ENCODE measurements at regions not wholly inside any gene's neighbourhood (a gene's known extent, or its start where the extent isn't known, plus 50 kb on each side); places are given as distances from the start of the nearest gene placed in this dataset.

- TF ChIP-seq, protein P1, sequence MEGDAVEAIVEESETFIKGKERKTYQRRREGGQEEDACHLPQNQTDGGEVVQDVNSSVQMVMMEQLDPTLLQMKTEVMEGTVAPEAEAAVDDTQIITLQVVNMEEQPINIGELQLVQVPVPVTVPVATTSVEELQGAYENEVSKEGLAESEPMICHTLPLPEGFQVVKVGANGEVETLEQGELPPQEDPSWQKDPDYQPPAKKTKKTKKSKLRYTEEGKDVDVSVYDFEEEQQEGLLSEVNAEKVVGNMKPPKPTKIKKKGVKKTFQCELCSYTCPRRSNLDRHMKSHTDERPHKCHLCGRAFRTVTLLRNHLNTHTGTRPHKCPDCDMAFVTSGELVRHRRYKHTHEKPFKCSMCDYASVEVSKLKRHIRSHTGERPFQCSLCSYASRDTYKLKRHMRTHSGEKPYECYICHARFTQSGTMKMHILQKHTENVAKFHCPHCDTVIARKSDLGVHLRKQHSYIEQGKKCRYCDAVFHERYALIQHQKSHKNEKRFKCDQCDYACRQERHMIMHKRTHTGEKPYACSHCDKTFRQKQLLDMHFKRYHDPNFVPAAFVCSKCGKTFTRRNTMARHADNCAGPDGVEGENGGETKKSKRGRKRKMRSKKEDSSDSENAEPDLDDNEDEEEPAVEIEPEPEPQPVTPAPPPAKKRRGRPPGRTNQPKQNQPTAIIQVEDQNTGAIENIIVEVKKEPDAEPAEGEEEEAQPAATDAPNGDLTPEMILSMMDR (IDR thresholded peaks at IDR 0.05; ENCODE audit: insufficient read depth, low read length, severe bottlenecking): no peak
- Histone ChIP-seq H3K36me3 (ENCODE audit: control insufficient read depth, insufficient read depth, low read length) (no peaks in the 10 kb centered on the region), H3K27me3 (ENCODE audit: control insufficient read depth, insufficient read depth, low read length) (no peaks in the 10 kb centered on the region), H3K4me3 (ENCODE audit: low read depth, low read length) (no peak overlapping the region)
- FAIRE-seq: no peak
- DNase-seq (ENCODE audit: low read depth): no peak
Measured at GRCh38 chr6:157741321-157741947, 81.6 kb upstream of the SNX9 start.

GRCh38 chr6:157741948-157742556 is 81.0 kb upstream of the SNX9 start:
- DNase-seq (ENCODE audit: low read depth) (no peak), FAIRE-seq (no peak)
- Histone ChIP-seq H3K27me3 (ENCODE audit: control insufficient read depth, insufficient read depth, low read length) (peaks cover 2% of the 10 kb centered on the region), H3K36me3 (ENCODE audit: control insufficient read depth, insufficient read depth, low read length) (no peaks in the 10 kb centered on the region), H3K4me3 (ENCODE audit: low read depth, low read length) (no peak overlapping the region)
- TF ChIP-seq, protein P1 (IDR thresholded peaks at IDR 0.05; ENCODE audit: insufficient read depth, low read length, severe bottlenecking): no peak

GRCh38 chr6:157744102-157744601 is 78.9 kb upstream of the SNX9 start:
- Histone ChIP-seq H3K27me3 (ENCODE audit: control insufficient read depth, insufficient read depth, low read length) (peaks cover 2% of the 10 kb centered on the region), H3K4me3 (ENCODE audit: low read depth, low read length) (no peak overlapping the region), H3K36me3 (ENCODE audit: control insufficient read depth, insufficient read depth, low read length) (no peaks in the 10 kb centered on the region)
- TF ChIP-seq, protein P1 (IDR thresholded peaks at IDR 0.05; ENCODE audit: insufficient read depth, low read length, severe bottlenecking): no peak
- DNase-seq (ENCODE audit: low read depth) (no peak), FAIRE-seq (no peak)

DNA sequence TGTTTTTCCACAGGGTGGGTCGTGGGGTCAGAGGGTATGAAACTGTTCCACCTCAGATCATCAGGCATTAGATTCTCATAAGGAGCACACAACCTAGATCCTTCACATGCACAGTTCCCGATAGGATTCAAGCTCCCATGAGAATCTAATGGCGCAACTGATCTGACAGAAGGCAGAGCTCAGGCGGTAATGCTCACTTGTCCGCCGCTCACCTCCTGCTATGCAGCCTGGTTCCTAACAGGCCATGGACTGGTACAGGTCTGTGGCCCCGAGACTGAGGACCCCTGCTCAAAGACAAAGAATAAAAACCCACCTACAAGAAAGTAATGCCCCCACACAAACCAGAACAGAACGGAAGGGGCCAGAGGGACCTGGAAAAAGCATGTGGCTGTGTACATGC is 76.1 kb upstream of the SNX9 start:
- TF ChIP-seq, protein P1 (IDR thresholded peaks at IDR 0.05; ENCODE audit: insufficient read depth, low read length, severe bottlenecking): no peak
- no peak for DNase-seq (ENCODE audit: low read depth)
- H3K27me3 ChIP-seq (ENCODE audit: control insufficient read depth, insufficient read depth, low read length): peaks cover 2% of the 10 kb centered on the region
- no peak for FAIRE-seq
- H3K4me3 ChIP-seq (ENCODE audit: low read depth, low read length): no peak overlapping the region
- H3K36me3 ChIP-seq (ENCODE audit: control insufficient read depth, insufficient read depth, low read length): no peaks in the 10 kb centered on the region

GRCh38 chr6:157747370-157747769 is 75.7 kb upstream of the SNX9 start:
- Histone ChIP-seq H3K4me3 (ENCODE audit: low read depth, low read length) (no peak overlapping the region), H3K27me3 (ENCODE audit: control insufficient read depth, insufficient read depth, low read length) (peaks cover 2% of the 10 kb centered on the region), H3K36me3 (ENCODE audit: control insufficient read depth, insufficient read depth, low read length) (no peaks in the 10 kb centered on the region)
- TF ChIP-seq, protein P1 (IDR thresholded peaks at IDR 0.05; ENCODE audit: insufficient read depth, low read length, severe bottlenecking): no peak
- no peak for DNase-seq (ENCODE audit: low read depth)
- FAIRE-seq: no peak

Data from bronchial epithelial cell (primary cell).